ENCODE measurements at regions not wholly inside any gene's neighbourhood (a gene's known extent, or its start where the extent isn't known, plus 50 kb on each side); places are given as distances from the start of the nearest gene placed in this dataset.
"Not testable (repeated sequence)": the region's sequence is repeated elsewhere in the genome, so short reads cannot be mapped to it uniquely, and the experiment has no call there.

DNA sequence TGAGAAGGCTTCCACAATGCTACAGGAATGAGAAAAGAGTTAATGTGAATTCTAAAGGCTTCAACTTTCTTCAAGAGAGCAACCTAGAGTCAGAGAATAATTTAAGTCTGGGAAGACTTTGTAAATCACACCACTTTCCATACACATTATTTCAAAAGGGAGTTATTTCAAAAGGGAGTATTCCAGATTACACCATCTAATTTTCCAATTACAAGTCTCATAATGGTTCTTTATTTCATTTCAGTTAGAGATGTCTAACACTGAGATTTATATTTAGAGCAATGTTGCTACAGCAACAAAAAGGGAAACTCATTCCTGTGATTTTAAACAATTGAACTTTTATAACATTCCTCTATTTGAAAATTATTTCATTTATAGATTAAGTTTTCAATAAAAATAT, 98.8 kb upstream of the DST start:
- no peak for DNase-seq

DNA sequence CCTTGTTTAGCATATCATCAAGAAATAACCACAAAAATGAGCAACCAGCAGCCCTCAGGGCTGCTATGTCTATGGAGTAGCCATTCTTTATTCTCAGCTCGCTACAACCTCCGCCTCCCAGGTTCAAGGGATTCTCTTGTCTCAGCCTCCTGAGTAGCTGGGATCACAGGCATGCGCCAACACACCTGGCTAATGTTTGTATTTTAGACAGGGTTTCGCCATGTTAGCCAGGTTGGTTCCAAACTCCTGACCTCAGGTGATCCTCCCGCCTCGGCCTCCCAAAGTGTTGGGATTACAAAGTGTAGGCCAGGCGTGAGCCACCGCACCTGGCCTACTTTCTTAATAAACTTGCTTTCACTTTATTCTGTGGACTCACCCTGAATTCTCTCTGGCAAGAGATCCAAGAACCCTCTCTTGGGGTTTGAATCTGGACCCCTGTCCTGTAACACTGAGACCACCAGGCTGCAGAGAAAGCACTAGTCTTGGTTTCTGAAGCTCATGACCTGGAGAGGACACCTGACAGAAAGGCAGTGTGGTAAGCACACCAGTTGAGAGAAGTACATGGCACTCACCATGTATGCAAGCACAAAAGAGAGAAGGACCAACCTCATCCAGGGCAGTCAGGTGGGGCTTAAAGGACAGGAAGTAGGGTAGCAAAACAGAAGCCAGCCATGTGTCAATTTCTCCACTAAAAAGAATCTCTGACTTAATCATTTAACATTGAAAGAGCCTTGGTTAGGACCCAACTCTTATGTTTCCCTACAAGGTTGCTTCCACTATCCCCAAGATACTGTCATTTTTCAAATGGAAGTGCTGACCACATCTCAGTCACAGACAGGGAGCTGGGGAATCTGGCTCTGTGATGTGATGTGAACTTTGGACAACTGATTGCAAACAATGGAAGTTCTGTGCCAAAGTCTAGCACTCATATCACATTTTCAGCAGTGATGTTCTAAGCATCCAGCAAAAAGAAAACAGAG, 97.4 kb upstream of the DST start:
- DNase-seq = no peak

DNA sequence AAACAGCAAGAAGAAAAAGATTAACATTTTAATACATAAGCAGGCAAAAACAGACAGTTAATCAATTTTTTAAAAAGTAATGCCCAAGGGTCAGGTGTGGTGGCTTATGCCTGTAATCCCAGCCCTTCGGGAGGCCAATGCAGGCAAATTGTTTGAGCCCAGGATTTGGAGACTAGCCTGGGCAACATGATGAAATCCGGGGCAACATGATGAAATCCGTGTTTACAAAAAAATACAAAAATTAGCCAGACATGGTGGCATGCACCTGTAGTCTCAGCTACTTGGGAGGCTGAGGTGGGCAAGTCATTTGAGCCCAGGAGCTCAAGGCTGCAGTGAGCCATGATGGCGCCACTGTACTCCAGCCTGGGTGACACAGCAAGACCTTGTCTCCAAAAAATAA, 94.1 kb upstream of the DST start:
- DNase-seq = no peak

DNA sequence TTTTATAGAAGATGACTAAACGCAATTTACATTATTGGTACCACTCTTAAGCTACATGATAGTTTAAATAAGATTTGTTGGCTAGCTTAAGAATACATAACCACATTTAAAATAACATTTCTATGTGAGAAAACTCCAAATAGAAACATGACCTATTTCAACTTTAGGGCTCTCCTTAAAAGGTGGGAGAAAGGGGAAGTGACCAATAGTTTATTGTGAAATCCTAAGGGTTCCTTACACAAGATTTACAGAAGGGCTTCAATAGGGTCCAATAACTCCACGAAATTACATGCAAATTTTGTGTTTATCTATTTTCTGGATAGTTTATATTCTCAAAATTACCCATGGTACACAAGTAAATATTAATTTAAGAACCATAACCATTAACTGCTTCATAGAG, 91.6 kb upstream of the DST start:
- no peak for DNase-seq

DNA sequence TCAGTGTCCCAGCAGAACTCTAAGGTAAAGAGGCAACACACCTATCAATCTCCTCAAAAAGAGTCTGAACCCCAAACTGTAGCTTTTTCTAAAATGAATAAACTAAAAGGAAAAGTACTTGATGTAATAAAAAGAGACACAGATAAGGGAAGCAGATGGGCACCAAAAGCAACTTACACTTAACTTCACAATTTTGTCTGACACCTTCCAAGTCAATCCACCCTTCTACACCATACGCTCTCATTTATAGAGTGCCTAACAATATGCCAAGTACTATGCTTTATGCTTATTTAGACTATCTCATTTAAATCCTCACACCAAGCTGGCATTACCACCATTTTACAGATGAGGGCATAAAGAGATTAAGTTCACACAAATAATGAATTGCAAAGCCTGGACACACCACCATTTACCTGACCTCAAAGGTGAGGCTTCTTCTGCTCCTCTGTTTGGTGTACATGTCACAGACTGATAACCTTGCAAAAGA, 90.6 kb upstream of the DST start:
- no peak for DNase-seq

DNA sequence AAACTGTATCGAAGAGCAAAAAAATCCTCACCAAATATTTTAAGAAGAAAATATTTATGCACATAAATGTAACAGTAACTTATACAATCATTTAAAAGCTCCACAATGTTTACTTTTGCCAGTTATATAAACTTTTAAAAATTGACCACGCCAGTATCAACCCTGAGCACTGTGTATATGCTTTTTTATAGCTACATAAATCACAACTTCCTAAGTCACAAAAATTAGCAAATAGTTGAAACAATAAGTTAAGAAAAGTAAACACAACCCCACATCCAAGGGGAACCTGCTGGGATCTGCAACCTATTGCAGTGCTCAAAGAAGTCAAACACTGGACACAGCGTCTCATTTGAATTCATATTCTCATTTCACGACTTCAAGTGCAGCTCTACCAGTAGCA, 89.8 kb upstream of the DST start:
- DNase-seq = no peak

DNA sequence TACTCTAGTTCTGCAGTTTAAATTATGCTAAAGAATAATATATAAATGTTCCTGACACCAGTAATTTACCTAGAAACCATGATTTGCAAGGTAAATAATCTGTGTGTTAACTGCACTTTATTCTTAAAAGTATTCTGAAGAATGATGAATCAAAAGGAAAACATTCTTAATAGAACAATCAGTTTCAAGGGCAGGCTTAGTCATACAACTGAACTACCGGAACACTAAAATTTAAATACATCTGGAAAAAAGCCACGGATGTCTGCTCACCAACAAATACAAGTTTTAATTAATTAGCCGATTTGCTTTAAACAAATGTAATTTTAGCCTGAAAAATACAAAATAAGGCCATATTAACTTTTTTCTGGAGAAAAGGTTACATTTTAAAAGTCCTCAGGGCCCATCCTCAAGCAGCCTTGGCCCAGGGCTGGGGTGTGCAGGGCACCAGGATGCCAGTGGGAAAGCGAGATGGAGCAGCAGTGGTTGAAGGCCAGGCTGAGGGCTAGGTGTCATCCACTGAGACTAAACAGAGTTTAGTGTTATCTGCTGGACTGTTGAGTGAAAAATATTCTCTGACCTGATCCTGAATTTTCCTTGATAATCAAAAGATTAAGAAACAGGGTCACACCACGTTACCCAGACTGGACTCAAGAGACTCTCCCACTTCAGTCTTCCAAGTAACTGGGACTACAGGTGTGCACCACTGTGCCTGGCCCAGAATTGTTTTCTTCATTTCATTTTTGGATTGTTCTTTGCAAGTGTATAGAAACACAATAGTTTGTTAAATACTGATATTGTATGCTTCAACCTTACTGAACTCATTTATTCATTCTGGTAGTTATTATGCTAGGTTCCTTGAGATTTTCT, 88.2 kb upstream of the DST start:
- DNase-seq = peak in 1 of 2 experiments; percentile 79

DNA sequence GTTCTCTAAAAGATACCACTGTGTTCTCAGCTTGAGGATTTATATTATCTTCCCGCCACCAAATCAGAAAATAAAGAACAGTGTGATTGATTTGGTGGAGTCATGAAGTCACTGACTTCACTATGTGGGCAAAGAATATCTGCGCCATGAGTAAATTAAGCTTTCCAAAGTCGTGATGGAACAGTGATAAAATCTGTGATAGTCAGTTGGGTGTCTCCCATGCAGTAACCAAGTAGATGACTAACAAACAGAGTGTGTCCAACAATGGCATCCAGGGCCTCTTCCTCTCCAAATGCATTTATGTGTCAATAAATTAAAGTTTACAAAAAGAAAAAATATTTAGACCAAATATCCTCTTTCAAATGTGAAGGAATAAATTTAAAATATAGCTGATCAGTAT, 87.0 kb upstream of the DST start:
- DNase-seq = peak in 1 of 2 experiments; percentile 31

DNA sequence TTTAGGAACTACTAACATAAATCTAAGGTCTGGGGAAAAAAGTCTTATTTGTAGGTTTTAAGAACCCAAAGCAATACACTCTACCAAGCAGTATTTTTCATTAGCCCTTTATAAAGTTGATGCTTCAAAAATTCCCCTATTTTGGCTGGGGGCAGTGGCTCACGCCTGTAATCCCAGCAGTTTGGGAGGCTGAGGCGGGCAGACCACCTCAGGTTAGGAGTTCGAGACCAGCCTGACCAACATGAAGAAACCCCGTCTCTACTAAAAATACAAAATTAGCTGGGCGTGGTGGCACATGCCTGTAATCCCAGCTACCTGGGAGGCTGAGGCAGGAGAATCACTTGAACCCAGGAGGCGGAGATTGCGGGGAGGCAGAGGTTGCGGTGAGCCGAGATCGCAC, 86.5 kb upstream of the DST start:
- not testable (repeated sequence) for DNase-seq

DNA sequence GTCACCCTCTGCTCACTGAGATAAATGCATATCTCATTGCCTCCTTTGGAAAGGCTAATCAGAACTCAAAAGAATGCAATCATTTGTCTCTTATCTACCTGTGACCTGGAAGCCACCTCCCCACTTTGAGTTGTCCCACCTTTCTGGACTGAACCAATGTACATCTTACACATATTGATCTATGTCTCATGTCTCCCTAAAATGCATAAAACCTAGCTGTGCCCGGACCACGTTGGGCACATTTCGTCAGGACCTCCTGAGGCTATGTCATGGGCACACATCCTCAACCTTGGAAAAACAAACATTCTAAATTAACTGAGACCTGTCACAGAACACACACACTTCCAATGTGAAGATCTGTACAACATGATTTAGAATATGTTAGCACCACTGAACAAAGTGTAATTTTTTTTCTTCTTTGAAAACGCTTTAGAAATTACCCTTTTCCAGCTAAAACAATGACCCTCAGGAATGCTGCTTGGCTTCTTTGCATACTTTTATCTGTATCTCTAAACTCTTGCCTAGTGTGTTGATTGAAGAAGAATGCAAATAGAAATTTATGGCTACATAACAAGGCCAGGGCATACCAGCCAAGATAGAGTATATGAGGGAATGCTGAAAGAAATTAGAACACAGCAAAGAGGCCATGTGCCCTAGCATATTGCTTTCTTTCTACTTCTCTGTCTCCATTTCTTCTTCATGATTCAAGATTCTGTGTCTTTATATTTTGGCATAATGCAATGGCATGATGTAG, 84.6 kb upstream of the DST start:
- no peak for DNase-seq

DNA sequence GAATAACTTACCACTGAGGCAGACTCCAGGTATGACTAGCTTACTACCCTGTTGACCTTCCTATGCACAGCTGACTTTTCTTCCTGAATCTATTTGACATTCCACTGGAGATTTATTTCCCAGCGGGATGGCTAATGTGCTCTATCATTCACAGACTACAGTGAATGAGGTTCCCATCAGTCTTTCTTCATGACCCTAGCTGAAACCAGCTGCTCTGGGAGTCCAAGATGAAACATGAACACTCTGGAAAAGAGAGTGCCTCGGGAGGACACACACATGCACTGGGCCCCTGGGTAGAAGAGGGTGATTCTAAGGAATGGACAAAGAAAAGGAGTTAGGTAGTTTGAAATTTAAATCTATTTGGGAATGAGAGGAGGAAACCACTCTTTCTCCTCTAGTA, 82.6 kb upstream of the DST start:
- no peak for DNase-seq

DNA sequence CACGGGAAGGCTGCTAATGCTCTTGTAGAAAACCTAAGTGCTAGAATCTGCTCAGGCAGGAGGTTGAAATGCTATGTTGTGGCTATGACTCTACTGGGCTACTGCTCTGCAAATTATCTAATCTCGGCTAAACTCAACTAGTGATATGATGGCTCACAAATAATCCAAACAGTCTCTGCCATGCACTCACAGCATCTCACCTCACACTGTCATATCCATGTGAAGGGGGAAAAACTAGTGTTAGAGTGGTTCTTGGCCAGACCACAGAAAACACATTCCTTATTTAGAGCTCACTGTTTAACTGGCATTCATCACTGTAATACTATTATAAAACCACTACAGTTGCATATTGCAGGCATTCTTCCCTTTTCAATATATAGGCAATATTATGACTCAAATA, 81.8 kb upstream of the DST start:
- DNase-seq = no peak

DNA sequence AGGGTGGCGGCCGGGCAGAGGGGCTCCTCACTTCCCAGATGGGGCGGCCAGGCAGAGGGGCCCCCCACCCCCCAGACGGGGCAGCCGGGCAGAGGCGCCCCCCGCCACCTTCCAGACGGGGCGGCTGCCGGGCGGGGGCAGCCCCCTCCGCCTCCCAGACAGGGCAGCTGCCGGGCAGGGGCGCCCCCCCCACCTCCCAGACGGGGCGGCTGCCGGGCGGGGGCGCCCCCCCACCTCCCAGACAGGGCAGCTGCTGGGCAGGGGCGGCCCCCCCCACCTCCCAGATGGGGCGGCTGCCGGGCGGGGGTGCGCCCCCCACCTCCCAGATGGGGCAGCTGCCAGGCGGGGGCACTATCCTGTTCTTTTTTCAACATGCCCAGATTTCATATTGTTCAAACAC, 78.2 kb upstream of the DST start:
- no peak for DNase-seq

DNA sequence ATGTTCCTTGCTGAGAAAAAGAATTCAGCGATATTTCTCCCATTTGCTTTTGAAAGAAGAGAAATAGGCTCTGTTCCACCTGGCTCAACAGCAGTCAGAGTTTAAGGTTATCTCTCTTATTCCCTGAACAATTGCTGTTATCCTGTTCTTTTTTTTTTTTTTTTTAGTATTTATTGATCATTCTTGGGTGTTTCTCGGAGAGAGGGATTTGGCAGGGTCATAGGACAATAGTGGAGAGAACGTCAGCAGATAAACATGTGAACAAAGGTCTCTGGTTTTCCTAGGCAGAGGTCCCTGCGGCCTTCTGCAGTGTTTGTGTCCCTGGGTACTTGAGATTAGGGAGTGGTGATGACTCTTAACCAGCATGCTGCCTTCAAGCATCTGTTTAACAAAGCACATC, 77.5 kb upstream of the DST start:
- DNase-seq = not testable (repeated sequence)

DNA sequence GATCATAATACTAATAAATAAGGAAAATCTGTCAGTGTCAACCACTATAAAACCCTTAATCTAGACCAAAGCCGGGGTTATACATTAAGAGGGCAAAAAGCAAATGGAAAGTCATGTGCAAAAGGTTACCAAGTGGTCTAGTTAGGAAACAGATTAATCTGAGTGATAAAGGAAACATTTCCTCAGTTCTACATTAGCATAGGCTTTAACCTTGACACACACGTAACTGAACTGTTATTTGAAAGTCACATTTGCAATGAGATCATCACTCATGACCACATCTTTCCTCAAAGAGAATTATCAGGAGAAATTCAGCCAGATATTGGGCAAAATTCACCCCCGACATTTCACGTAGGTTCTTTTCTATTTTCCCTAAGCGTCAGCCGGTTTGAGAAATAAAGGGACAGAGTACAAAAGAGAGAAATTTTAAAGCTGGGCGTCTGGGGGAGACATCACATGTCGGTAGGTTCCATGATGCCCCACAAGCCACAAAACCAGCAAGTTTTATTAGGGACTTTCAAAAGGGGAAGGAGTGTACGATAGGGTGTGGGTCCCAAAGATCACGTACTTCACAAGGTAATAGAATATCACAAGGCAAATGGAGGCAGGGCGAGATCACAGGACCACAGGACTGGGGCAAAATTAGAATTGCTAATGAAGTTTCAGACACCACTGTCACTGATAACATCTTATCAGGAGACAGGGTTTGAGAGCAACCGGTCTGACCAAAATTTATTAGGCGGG, 76.8 kb upstream of the DST start:
- DNase-seq = not testable (repeated sequence)

DNA sequence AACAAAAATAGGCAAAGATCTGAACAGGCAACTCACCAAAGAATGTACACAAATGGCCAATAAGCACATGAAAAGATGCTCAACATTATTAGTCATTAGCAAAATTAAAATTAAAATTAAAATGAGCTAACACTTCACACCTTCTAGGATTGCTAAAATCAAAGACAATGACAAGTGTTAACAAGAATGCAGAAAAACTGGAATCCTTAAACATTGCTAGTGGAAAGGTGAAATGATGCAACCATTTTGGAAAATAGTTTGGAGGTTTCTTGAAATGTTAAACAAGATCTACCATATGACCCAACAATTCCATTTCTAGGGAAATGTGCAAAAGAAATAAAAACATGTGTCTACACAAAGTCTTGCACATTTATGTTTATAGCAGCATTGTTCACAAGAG, 75.5 kb upstream of the DST start:
- DNase-seq = no peak

DNA sequence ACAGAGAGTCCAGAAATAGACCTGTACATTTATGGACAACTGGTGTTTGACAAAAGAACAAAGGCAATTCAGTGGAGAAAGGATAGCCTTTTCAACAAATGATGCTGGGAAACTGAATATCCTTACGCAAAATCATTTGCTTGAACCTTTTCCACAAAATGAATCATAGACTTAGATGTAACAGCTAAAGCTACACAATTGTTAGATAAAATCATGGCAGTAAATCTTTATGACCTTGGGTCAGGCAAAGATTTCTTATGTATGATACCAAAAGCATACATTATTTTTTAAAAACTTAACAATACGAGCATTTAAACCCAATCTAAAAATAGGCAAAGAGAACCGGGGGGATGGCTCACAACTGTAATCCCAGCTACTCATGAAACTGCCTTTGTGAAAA, 73.5 kb upstream of the DST start:
- DNase-seq = no peak

DNA sequence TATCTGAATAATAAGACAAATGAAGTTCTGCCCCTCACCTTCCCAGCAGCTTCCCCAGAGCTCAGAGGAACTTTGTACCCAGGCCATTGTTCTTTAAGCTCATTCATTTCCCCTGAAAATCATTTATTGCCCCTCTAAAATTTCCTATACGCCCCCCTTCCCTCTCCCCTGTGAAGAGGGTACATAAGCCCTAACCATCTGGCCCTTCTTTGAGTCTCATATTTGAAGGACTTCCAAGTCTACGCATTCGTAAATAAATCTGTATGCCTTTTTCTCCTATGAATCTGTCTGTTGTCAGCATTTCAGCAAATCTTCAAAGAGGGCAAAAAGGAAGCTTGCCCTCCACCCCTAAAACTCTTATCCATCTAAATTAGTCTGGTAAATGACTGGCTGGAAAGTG, 73.1 kb upstream of the DST start:
- no peak for DNase-seq

DNA sequence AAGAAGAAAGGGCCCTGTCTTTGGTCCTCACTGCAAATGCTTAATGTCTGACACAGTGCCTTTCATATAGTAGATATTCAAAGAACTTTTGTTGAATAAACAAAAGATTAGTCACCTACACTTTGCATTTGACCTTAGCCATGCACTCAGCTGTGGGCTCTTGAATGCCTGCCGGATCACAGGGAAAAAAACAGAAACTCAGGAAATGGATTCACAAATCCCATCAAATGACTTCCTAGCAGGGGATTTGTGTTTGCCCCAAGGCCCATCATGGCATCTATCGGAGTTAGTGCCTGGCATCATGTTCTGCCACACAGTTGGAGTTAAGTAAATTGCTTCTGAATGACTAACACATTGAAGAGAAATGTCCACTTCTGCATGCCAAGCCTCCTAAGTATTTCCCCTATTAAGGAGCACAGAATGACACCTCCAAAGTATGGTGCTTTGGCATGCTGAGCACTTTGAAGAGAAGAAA, 72.3 kb upstream of the DST start:
- DNase-seq = peak; percentile 71 to 91

DNA sequence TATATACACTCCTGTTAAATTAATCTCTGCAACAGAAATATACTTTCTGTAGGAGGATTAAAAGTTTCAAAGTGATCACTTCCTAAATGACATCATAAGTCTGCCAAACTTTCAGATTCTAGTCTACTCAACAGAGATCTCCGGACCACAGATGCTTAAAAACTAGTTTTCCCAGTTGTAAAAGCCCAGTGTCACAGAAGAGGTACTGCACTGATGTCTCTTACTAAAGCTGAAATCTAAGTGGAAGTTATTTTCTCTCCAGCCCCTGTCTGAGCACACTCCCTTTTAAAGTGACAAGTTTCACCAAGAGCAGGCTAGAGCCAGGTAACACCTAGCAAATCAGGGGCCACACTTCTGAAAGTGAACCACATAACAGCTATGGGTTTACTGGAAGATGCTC, 71.6 kb upstream of the DST start:
- DNase-seq = peak in 1 of 2 experiments; percentile 44

DNA sequence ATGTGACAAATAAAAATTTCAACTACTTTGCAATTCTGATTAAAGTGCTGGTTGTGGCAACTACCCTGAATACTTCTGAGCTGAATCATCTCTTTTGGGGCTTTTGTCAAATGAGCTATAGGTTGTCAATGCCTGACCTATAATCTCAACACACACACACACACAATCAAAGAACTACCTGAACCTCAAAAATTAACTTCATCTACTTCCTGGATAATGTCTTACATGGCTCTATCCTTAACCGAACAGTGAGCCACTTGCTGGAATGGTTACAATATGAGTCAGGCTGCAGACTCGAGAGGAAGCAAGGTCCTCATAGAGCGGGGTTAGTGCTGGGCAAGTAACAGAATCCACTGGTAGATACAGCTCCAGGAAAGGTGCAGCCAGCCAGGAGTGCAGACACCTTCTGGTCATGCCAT, 70.6 kb upstream of the DST start:
- DNase-seq = peak; percentile 34 to 77

DNA sequence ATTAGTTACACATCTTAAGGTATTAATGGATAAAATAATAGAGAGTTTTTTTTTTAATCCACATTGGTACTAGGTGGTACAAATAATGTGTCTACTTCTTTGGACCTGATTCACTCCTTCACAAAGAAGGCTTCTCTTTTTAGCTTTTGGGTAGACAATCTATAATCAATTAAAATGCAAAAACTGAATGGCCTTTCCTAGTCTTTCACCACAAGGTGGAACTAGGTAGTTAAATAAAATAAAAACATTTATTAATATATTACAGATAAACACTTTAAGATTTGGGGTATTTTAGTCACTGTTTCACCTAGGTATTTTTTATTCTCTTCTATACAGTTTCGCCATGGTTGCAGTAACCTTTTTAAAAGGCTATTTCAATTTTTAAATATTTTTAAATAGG, 68.3 kb upstream of the DST start:
- no peak for DNase-seq

Measured in SW 1271 (cell line).